ENCODE measurements at regions not wholly inside any gene's neighbourhood (a gene's known extent, or its start where the extent isn't known, plus 50 kb on each side); places are given as distances from the start of the nearest gene placed in this dataset.

- Histone ChIP-seq H3K4me1 (ENCODE audit: control insufficient read depth, insufficient read depth, low read length) (no peaks in the 10 kb centered on the region), H3K27ac (ENCODE audit: low read length) (no peak overlapping the region), H3K36me3 (ENCODE audit: control insufficient read depth, insufficient read depth, low read length) (no peaks in the 10 kb centered on the region), H3K4me3 (ENCODE audit: low read depth in 2 of 2, low read length in 2 of 2) (no peak overlapping the region), H3K27me3 (ENCODE audit: control insufficient read depth, insufficient read depth, low read length) (no peaks in the 10 kb centered on the region; the same call in 1 of the 2 replicates), H3K9me3 (ENCODE audit: control insufficient read depth, insufficient read depth, low read depth, low read length) (no peaks in the 10 kb centered on the region)
- intact Hi-C loops (cut with micrococcal nuclease; ENCODE audit: unreplicated experiment): no loop called here
- CTCF ChIA-PET: no interaction called here
- ATAC-seq (no peak), DNase-seq (ENCODE audit: low read depth, low spot score) (no peak)
- TF ChIP-seq REST (IDR thresholded peaks at IDR 0.05; ENCODE audit: insufficient read depth in 1 of 2, low read depth in 2 of 2, low read length in 1 of 2) (no peak), POLR2AphosphoS5 (IDR thresholded peaks at IDR 0.05; ENCODE audit: low read depth, low read length) (no peak), SIN3A (IDR thresholded peaks at IDR 0.05; ENCODE audit: borderline replicate concordance, insufficient read depth, low read depth, low read length) (no peak), TCF7L2 (IDR thresholded peaks at IDR 0.05; ENCODE audit: low read depth, low read length) (no peak), CTCF (IDR thresholded peaks at IDR 0.05) (no peak)
- POLR2A ChIA-PET: no interaction called here
- in situ Hi-C loops (cut with HindIII; ENCODE audit: low pct_unique_long_range_greater_than_20kb, low sequenced_read_pairs): no loop called here
- BruUV-seq (replicated peaks): no TSS peak
Measured at GRCh38 chr3:44067431-44067830, 174.3 kb upstream of the TOPAZ1 start.

GRCh38 chr3:44068753-44069152 lies 172.9 kb upstream of the TOPAZ1 start:
- H3K9me3 ChIP-seq (ENCODE audit: control insufficient read depth, insufficient read depth, low read depth, low read length): no peaks in the 10 kb centered on the region
- CTCF ChIA-PET: no interaction called here
- in situ Hi-C loops (cut with HindIII; ENCODE audit: low pct_unique_long_range_greater_than_20kb, low sequenced_read_pairs): no loop called here
- TF ChIP-seq SIN3A (IDR thresholded peaks at IDR 0.05; ENCODE audit: borderline replicate concordance, insufficient read depth, low read depth, low read length) (no peak), REST (IDR thresholded peaks at IDR 0.05; ENCODE audit: insufficient read depth in 1 of 2, low read depth in 2 of 2, low read length in 1 of 2) (no peak), CTCF (IDR thresholded peaks at IDR 0.05) (no peak), TCF7L2 (IDR thresholded peaks at IDR 0.05; ENCODE audit: low read depth, low read length) (no peak), POLR2AphosphoS5 (IDR thresholded peaks at IDR 0.05; ENCODE audit: low read depth, low read length) (no peak)
- BruUV-seq (replicated peaks): no TSS peak
- H3K27ac ChIP-seq (ENCODE audit: low read length): no peak overlapping the region
- DNase-seq (ENCODE audit: low read depth, low spot score): no peak
- POLR2A ChIA-PET: no interaction called here
- intact Hi-C loops (cut with micrococcal nuclease; ENCODE audit: unreplicated experiment): no loop called here
- H3K27me3 ChIP-seq (ENCODE audit: control insufficient read depth, insufficient read depth, low read length): no peaks in the 10 kb centered on the region; the same call in 1 of the 2 replicates
- no peak for ATAC-seq
- H3K4me3 ChIP-seq (ENCODE audit: low read depth in 2 of 2, low read length in 2 of 2): no peak overlapping the region
- no peaks in the 10 kb centered on the region for H3K4me1 ChIP-seq (ENCODE audit: control insufficient read depth, insufficient read depth, low read length)
- H3K36me3 ChIP-seq (ENCODE audit: control insufficient read depth, insufficient read depth, low read length): no peaks in the 10 kb centered on the region

Measured in Panc1 (cell line).